ENCODE measurements at regions not wholly inside any gene's neighbourhood (a gene's known extent, or its start where the extent isn't known, plus 50 kb on each side); places are given as distances from the start of the nearest gene placed in this dataset.

- no peaks in the 10 kb centered on the region for H3K27me3 ChIP-seq
- no peak for DNase-seq
- H3K27ac ChIP-seq: no peak overlapping the region
- peaks cover 0 to 11% (median 2%) of the 10 kb centered on the region in 12 donors for H3K9me3 ChIP-seq
- H3K4me1 ChIP-seq: no peaks in the 10 kb centered on the region
- intact Hi-C loops (cut with DNase I): no loop called here
- no peak overlapping the region for H3K4me3 ChIP-seq
- ATAC-seq: no peak
- TF ChIP-seq, protein P1, sequence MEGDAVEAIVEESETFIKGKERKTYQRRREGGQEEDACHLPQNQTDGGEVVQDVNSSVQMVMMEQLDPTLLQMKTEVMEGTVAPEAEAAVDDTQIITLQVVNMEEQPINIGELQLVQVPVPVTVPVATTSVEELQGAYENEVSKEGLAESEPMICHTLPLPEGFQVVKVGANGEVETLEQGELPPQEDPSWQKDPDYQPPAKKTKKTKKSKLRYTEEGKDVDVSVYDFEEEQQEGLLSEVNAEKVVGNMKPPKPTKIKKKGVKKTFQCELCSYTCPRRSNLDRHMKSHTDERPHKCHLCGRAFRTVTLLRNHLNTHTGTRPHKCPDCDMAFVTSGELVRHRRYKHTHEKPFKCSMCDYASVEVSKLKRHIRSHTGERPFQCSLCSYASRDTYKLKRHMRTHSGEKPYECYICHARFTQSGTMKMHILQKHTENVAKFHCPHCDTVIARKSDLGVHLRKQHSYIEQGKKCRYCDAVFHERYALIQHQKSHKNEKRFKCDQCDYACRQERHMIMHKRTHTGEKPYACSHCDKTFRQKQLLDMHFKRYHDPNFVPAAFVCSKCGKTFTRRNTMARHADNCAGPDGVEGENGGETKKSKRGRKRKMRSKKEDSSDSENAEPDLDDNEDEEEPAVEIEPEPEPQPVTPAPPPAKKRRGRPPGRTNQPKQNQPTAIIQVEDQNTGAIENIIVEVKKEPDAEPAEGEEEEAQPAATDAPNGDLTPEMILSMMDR (IDR thresholded peaks at IDR 0.05): no peak
- TF ChIP-seq POLR2A (IDR thresholded peaks at IDR 0.05): no peak
- H3K36me3 ChIP-seq: no peaks in the 10 kb centered on the region
Observed at GRCh38 chr6:169052462-169052861, 201.2 kb downstream of the THBS2 start.

DNA sequence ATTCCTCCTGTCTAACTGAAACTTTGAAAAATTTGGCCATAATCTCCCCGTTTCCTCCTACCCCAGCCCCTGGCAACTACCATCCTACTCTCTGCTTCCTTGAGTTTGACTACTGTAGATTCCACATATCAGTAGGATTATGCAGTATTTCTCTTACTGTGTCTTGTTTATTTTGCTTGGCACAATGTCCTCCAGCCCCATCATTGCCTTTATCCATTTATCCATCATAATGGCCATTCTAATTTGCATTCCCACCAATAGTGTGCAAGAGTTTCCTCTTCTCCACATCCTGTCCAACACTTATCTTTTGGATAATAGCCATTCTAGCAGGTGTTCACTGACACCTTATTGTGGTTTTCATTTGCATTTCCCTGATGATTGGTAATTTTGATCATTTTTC is 202.3 kb downstream of the THBS2 start:
- no peaks in the 10 kb centered on the region for H3K27me3 ChIP-seq
- peaks cover 0 to 8% (median under 1%) of the 10 kb centered on the region in 12 donors for H3K9me3 ChIP-seq
- H3K36me3 ChIP-seq: no peaks in the 10 kb centered on the region
- ATAC-seq (no peak), DNase-seq (no peak)
- no peak overlapping the region for H3K27ac ChIP-seq
- WGBS, 4 donors: 63 to 89% (median 82%) methylated on average over 1 of the region's 1 CpG
- TF ChIP-seq, protein P1 (IDR thresholded peaks at IDR 0.05): no peak
- TF ChIP-seq POLR2A (IDR thresholded peaks at IDR 0.05): no peak
- intact Hi-C loops (cut with DNase I): no loop called here
- H3K4me3 ChIP-seq: no peak overlapping the region
- H3K4me1 ChIP-seq: no peaks in the 10 kb centered on the region

DNA sequence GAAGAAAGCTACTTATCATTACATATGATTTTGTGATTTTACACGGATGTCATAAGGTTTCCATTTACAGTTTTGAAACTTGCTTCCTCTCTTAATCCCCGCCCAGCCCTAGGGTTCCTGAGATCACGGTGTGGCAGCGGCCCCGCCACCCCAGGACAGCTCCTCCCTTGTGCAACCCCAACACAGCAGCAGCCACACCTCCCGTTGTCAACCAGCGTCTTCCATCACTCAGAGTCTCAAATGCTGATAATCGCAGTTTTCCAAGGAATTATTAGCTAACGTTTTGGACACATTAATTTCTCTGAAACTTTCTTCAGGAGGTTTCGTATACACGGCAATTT is 204.8 kb downstream of the THBS2 start:
- Histone ChIP-seq H3K27ac (no peak overlapping the region), H3K4me3 (no peak overlapping the region), H3K27me3 (no peaks in the 10 kb centered on the region), H3K4me1 (no peaks in the 10 kb centered on the region), H3K36me3 (no peaks in the 10 kb centered on the region), H3K9me3 (no peaks in the 10 kb centered on the region)
- DNase-seq (no peak), ATAC-seq (no peak)
- intact Hi-C loops (cut with DNase I): no loop called here
- WGBS, 4 donors: 76 to 84% (median 80%) methylated on average over 11 of the region's 11 CpGs
- no peak for TF ChIP-seq POLR2A (IDR thresholded peaks at IDR 0.05)
- TF ChIP-seq, protein P1 (IDR thresholded peaks at IDR 0.05): no peak

DNA sequence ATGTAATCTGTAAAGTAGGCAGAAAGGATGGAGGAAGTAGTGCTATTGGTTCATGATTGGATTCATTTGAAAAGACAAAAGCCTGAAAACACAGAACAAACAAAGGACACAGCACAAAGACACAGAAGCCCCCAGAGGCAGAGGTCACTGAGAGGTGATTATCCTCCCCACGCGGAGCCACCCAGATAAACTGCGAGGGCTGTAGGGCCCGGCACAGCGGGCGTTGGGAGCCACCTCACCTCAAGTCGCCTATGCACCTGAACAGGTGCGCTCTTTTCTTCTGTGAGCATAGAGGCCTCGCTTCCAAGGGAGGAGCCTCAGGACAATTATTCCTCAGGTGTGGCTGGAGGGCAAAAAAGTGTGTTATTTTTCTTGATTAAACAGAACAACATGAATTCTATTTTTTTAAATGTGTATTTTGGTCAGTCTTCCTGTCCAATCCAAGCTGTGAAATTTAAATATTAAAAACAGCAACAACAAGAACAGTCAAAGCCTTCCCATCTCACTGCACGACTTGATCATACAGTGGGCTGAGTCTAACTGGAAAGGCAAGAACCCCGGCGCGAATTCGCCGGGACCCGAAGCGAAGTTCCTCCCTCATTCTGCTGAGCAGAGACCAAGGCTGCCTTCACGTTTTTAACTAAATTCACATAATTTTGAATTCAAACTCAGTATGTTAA is 205.3 kb downstream of the THBS2 start:
- H3K36me3 ChIP-seq: no peaks in the 10 kb centered on the region
- no peak overlapping the region for H3K4me3 ChIP-seq
- no peak for ATAC-seq
- intact Hi-C loops (cut with DNase I): no loop called here
- no peak for DNase-seq
- no peak for TF ChIP-seq POLR2A (IDR thresholded peaks at IDR 0.05)
- TF ChIP-seq, protein P1 (IDR thresholded peaks at IDR 0.05): no peak
- H3K27ac ChIP-seq: no peak overlapping the region
- no peaks in the 10 kb centered on the region for H3K9me3 ChIP-seq
- WGBS, 4 donors: 84 to 91% (median 90%) methylated on average over 18 of the region's 18 CpGs
- no peaks in the 10 kb centered on the region for H3K27me3 ChIP-seq
- no peaks in the 10 kb centered on the region for H3K4me1 ChIP-seq

All from heart left ventricle (tissue), 16 donors.